Left ventricle myocardium superior (tissue), 1 donor: ENCODE measurements at regions not wholly inside any gene's neighbourhood (a gene's known extent, or its start where the extent isn't known, plus 50 kb on each side); places are given as distances from the start of the nearest gene placed in this dataset.

Source experiments
- ATAC-seq: fragments of 200-7000 bp; cut with Tn5 transposase; one replicate; pipeline ENCODE4 v1.9.1; 2020; ENCODE audit warnings: mild to moderate bottlenecking, moderate library complexity
- DNase-seq: peaks from one replicate; pipeline ENCODE4 v3.0.0-alpha.2; 2020
- intact Hi-C: fragments of 100-400 bp; cut with micrococcal nuclease; formaldehyde crosslinking; loops from one replicate; pipeline ENCODE4 v1.11.0; 2022
- donor health status: DM: no; HTN: yes; CAD: no; lungs with severe emphysema.

DNA sequence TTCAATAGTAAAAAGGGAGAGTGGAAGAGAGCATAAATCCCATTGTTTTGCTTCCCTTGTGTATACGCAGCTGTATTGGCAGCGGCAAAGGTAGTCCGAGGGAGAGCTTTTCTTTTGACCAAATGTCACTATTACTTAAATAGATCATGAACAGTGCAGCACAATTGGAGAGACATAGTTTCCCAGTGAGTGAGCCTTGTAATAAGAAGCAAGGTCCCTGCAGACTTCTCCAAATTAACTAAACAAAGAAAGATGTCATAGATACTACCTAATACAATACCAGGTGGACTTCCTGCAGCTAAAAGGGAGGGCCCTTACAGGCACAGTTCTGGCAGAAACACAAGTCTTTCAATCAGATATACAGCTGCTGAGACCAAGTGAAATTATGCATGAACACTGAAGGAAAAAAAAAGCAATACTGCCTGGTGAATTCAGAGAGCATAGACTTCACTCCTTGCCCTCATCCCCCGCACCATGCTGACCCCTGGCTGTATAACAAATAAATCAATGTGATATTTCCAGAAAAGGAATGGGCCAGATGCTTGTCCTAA is 404.7 kb upstream of the CDH2 start:
- ATAC-seq, result no peak
- intact Hi-C loops, result no loop called here
- no peak for DNase-seq

DNA sequence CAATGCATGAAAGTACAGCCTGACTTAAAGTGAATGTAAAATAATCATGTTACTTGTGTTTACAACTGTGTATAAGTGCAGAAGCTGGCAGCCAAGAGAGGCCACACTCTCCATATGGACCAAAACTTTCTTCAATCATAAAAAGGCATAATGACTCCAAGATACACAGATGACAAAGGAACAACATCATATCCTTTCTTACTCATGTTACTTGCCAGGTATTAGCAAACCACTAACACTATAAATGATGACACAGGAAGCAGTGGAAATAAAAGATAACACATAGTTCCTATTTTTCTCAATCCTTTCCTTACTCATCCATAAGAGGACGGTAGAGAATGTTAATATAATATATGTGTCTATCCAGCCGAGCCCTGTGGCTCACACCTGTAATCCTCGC is 400.0 kb upstream of the CDH2 start:
- DNase-seq (no peak), ATAC-seq (no peak)
- intact Hi-C loops, result no loop called here

DNA sequence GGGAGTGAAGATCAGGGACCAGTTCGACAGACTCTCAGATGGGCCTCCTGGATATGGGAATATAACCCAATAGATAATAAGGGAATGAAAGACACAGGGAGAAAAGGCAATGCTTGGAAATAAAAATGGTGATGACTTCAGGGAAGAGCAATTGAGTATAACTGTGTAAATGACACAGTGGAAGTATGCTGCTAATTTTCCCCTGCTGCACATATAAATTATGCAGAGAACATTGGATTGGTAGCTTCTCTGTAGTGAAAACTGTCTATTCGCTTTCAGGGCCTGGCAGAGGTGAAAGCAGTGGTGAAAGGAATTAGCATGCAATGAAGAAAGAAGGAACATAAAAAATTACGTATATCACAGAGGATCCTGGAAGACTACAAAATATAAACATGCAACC is 398.2 kb upstream of the CDH2 start:
- DNase-seq (no peak), ATAC-seq (no peak)
- intact Hi-C loops, result no loop called here

DNA sequence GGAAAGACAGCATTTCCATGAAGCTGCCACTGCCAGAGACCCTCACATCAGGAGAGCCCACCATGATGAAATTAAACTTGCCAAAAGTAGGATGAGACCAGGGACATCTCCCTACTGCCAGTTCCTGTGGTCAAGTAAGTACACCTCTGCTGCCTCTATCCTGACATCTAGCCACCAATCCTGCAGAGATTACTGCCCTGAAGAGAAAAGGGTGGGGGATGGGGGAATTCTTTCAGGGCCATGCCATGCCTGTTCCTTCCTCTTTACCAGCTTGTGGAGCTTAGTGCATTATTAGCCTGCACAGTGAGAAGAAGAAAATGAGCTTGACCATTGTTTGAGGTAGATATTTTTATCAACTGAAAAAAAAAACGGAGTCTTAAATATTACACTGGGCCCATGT is 397.2 kb upstream of the CDH2 start:
- ATAC-seq (no peak), DNase-seq (no peak)
- intact Hi-C loops, result no loop called here

DNA sequence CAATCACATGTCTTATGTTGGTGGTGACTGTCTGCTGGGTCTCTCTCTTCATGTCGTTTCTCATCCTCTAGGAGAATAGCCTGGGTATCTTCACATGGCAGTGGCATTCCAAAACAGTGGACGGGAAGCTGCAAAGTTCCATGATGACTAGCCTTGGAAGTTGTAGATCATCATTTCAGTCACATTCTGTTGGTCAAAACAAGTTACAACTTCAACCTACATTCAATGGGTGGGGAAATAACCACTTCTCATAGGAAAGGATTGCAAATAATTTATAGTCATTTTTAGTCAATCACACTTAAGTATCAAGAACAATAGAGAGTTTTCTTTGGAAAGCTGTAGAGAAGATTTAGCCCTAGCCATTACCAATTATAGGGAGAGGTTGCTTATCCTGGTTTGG is 395.0 kb upstream of the CDH2 start:
- ATAC-seq (no peak), DNase-seq (no peak)
- intact Hi-C loops, result no loop called here

DNA sequence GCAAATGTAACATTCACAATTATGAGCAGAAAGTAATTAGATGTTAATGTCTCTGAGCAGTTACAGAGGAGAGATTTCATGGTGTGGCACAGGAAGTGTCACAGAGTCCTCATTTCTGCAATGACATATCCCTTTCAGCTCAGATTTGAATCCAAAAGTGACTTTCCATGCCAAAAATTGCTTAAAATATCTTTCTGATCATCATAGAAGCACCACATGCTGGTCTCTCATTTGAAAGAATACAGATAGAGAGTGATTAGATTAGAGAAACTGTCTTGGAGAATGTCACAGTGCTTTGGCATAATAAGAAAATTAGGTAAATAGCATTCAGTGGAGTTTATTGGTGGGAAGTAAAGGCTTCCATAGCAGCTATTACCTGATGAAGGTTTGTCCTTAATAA is 383.4 kb upstream of the CDH2 start:
- intact Hi-C loops, result no loop called here
- no peak for ATAC-seq
- DNase-seq, result no peak

DNA sequence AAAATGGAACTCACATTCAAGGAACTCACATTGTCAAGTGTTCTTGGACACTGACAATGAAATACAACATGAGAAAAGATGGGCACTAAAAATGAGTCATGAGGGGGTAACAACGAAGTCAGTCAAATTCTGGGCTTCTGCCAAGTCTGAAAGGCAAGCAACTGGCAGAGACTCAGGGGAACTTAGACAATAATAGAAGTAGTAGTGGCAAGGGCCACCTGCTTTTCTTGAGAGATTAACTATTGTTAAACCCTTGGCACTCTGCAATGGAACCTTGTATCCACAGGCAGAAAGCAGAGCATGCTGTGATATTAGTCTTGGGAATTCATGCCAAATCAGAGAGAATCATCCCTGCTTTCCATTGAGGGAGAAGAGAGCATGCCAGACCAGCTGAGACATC is 382.6 kb upstream of the CDH2 start:
- no peak for DNase-seq
- ATAC-seq, result no peak
- intact Hi-C loops, result no loop called here

DNA sequence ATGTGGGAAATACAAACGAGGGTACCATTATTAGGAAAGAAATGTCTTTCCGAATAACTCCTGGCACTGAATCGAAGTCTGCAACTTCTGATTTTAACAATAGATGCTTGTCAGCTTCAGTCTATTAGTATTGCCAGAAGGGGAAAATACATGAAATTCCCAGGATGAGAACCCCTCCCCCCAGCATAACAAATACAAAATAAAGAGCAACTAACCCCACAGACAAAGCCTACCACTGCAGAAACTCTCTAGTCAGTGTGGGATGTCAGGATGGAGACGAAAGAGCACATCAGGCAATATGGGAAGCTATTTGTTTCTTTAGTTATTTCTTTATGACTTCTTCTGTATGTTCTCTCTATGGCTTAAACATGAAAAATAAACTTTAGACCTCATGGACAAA is 365.0 kb upstream of the CDH2 start:
- no peak for DNase-seq
- ATAC-seq, result peak; percentile 49

DNA sequence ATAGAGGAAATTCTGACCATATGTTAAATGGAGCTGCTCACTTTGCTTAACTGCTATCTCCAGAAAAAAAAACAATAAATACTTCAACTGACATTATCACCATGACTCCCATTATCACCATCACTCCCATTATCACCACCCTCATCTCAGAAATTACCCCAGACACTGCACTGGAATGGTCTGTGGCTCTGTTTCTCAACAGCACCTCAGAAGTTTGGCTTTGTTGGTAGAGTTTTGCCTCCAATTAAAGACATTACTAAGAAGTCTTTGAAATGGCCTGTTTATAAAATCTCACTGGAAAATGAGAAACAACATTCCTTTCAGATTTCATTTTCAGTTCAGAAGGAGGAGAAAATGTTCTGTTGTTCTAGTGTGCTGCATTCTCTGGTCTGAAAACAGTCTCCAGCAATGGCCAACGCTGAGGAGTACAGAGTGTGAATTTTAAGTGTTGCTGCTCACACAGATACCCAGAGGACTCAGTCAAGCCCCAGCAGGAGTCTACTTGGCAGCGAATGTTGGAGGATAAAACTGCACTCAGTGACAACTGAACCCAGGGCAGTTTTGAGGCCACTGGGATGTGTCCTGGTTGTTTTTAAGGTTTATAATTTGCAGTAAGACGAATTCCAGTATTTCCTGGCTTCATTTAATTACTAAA is 364.5 kb upstream of the CDH2 start:
- ATAC-seq (peak; percentile 98), DNase-seq (no peak)
- intact Hi-C loops, result no loop called here

More for the DNA sequence above, 365.0 kb upstream of the CDH2 start:
- intact Hi-C loops, result no loop called here

DNA sequence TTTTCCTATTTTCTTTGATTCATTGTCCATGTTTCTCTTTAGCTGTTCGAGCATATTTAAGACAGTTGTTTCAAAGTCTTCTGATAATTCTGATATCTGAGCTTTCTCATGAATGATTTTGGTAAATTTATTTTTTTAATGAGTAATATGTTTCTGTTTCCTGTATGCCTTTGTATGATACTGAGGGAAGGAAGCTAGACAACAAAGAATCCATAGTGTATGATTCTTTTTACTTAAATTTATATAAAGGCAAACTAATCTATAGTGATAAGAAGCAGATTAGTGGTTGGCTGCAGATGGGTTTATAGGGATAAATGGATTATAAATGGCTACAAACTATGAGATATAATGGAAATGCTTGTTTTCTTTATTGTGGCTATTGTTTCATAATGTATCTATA is 352.7 kb upstream of the CDH2 start:
- intact Hi-C loops, result no loop called here
- no peak for ATAC-seq

DNA sequence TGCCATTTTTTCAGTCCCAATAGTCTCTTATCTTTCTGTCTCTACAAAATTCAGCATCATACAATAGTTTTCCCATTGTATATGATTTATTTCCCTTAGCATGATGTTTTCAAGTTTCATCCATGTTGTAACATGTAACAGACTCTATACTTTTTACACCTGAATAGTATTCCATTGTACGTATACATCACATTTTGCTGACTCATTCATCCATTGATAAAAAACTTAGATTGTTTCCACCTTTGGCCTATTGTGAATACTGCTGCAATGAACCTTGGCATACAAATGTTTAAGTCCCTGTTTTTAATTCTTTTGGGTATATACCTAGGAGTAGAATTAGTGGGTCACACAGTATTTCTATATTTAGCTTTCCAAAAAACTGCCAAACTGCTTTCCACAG is 349.3 kb upstream of the CDH2 start:
- ATAC-seq, result no peak
- intact Hi-C loops, result no loop called here
- DNase-seq, result no peak

More for the DNA sequence above, 352.7 kb upstream of the CDH2 start:
- no peak for DNase-seq

DNA sequence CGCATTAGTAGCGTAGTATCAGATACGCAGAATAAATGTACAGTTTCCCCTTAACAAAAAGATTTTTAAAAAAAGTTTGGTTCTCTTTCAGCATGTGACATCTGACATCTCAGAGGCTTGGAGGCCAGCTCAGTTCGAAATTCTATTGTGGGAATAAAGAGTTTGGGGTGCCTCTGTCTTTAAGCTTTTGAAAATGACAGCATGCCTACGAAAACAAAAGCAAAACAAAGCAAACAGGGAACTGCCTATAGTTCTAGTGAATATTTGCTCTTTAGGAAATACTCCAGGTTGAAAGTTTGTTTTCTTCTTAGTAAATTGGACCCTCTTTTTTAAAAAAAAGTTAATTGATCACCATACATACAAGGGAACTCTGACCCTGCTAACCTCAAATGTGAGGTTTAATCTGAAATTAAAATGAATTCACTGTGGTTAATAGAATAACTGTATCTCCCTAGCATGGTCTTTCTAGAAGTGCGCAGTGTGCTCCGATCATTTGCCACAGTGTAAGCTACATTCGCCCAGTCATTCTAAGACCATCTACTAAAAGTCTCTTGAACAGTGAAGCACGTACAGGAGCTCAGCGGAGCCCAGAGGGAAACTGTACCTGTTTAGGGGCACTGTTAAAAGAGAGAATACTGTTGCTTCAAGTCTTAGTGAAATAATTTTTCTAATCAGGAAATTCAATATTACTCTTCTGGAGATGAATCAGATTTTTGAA is 347.0 kb upstream of the CDH2 start:
- DNase-seq (no peak), ATAC-seq (no peak)
- intact Hi-C loops, result no loop called here

DNA sequence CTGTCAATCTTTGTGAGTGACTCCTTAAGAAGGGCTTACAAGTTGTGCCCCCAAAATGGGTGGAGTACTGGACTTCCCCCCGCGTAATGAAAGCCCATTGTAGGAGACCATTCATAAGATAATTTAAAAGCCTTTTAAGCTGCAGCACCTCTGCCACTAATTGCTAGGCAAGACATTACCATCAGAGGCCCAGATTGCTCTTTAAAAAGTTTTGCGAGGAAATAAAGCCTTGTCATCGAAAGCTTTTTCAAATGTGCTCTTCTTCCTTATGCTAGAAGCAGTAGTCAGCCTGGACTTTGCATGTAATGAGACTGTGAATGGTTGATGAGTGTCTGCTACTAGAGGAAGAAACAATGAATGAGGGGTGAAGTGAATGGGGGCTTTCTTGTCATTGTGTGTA is 345.3 kb upstream of the CDH2 start:
- intact Hi-C loops, result no loop called here
- ATAC-seq (no peak), DNase-seq (no peak)

DNA sequence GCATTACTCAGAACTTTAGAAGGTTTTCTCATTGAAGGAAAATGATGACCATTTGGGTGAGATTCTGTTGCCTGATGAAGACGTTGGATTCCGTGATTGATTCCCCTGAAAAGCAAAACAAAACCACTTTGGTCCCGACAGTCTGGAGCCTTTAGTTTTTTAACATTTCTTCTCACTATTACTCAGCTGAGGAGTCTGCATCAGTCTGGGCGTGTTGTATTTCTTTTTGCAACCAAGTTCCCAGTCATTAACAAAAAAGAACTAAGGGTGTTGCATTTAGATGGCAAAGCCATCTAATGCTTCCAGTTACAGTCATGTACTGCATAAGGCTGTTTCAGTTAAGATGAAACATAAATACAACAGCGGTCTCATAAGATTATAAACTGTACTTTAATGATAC is 343.1 kb upstream of the CDH2 start:
- no peak for ATAC-seq
- DNase-seq, result no peak
- intact Hi-C loops, result no loop called here

DNA sequence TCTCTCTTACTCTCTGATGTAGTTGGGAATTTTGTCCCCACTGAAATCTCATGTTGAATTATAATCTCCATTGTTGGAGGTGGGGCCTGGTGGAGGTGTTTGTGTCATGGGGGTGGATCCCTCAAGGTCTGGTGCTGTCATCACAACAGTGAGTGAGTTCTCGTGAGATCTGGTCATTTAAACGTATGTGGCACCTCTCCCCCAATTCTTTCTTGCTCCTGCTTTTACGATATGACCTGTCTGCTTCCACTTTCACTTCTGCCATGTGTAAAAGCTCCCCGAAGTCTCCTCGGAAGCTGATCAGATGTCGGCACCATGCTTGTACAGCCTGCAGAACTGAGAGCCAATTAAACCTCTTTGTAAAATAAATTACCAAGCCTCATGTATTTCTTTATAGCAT is 337.8 kb upstream of the CDH2 start:
- ATAC-seq, result no peak
- intact Hi-C loops, result no loop called here

DNA sequence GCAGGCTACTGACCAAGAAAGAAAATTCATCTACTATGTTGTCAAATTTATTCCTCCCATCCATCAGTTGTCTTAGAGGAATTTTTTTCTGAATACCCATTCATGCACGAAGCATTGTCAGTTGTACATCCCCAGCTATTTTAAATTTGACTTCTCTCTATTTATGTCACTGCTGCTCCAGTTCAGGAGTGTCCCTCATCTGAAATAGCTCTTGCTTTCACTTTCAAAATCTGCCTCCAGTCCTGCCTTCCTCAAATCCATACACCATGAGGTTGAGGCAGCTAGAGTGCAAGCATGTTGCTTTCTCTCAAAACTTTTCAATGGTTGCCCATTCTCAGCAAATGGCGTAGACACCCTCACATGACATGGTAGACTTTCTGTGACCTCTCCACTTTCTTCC is 335.4 kb upstream of the CDH2 start:
- ATAC-seq (peak; percentile 73), DNase-seq (no peak)
- intact Hi-C loops, result no loop called here

More for the DNA sequence above, 337.8 kb upstream of the CDH2 start:
- DNase-seq, result no peak

DNA sequence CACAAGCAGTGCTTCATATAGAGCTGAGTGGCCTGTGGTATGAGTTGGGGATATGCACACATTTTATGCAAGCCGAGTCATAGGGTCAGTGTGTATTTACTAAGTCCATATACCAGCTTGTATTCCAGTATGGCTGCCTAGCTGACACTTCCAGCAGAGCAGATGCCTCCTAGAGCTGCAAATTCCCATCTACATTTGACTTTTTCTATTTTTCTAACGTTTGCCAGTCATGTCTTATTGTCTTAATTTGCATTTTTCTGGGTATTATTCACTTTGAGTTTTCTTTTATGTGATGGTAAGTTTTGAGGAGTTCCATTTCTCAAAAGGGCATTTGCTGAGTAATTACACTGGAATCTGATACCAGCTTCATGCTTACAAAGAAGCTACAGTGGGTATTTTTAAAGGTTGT is 334.5 kb upstream of the CDH2 start:
- intact Hi-C loops, result no loop called here
- DNase-seq (no peak), ATAC-seq (no peak)

DNA sequence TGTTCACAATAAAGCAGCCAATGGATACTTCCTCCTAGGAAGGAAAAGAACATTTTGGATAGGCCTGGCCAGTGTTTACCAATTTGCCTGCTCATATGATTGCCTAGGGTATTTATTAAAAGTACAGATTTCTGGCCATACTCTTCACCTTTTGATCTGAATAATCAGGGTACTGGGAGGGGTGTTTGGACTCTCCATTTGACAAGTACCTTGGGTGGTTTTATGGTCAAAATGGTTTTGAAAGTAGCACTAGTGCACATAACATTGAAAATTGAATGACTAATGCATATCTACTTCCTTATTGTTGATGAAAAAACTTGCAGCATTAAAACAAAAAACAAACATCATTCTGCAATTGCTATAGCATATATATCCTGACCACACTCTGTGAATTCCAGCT is 333.3 kb upstream of the CDH2 start:
- DNase-seq (no peak), ATAC-seq (no peak)
- intact Hi-C loops, result no loop called here

DNA sequence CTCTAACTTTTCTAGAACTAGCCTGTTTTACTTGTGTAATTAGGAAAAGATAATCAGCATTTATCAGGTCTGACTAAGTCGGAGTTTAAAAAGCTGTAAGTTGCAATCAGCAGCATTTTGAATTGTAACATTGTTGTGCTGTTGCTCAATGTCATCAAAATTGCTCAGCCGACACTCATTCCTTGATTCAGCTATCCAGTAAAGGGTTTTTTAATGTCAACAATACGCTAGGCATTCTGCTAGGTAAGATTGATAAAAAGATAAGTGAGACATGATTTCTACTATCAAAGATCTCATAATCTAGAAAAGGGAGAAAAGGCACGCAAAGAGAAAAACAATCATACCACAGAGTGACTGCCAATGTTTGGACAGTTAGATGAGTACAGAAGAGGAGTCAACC is 327.1 kb upstream of the CDH2 start:
- no peak for DNase-seq
- intact Hi-C loops, result no loop called here
- no peak for ATAC-seq

DNA sequence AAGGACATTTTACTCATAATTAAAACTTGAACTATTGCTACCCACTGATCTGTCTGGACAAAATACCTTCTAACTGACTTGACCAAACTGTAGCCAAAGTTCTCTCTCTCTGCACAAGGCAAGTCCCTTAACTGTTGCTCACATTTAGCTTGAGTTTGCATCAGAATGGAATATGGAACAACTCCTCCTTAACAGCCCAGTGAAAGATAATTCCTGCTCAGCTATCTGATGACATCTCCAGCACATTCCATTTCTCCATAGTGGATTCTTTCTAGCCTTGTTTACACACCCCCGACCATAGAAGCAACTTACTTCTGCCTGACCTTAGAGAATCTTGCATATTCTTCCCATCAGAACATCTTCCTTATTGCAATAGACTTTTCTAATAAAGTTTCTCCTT is 317.2 kb upstream of the CDH2 start:
- intact Hi-C loops, result no loop called here
- DNase-seq (no peak), ATAC-seq (no peak)

DNA sequence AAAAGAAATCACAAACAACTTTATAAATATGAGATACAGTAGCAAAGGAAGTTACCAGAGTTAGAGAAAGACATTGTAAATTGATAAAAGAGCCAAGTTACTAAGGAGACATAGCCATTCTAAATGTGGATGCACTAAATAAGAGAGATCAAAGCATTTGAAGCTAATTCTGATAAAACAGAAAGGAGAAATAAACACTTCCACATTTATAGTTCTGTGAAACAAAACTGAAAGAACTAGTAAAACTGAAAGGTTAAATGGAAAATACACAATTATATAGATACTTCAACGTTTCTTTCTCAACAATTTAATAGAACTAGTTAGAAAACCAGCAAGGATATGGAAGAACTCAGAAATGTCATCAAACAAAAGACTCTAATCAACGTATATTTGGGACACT is 309.0 kb upstream of the CDH2 start:
- intact Hi-C loops, result no loop called here
- ATAC-seq, result no peak

More for the DNA sequence above, 309.0 kb upstream of the CDH2 start:
- DNase-seq, result no peak
